Muscle of leg (tissue), 3 donors: ENCODE measurements at regions not wholly inside any gene's neighbourhood (a gene's known extent, or its start where the extent isn't known, plus 50 kb on each side); places are given as distances from the start of the nearest gene placed in this dataset.

ENCODE experiments used
- DNase-seq: peaks from one replicate; pipeline ENCODE4 v3.0.0; 2013
- H3K27ac ChIP-seq: one replicate; pipeline ENCODE4 v1.5.1; 2013; ENCODE audit warnings: mild to moderate bottlenecking, low read length, control low read depth
- H3K27me3 ChIP-seq: one replicate; pipeline ENCODE4 v1.6.1; 2013; ENCODE audit warnings: low read length; ENCODE audit not compliant: control insufficient read depth, insufficient read depth
- H3K36me3 ChIP-seq: one replicate; pipeline ENCODE4 v1.6.1; 2013; ENCODE audit warnings: low read length; ENCODE audit not compliant: control insufficient read depth, insufficient read depth
- H3K4me1 ChIP-seq: one replicate; pipeline ENCODE4 v1.6.1; 2013; ENCODE audit warnings: low read length; ENCODE audit not compliant: control insufficient read depth, insufficient read depth
- H3K4me3 ChIP-seq: one replicate; pipeline ENCODE4 v1.5.1; 2013; ENCODE audit warnings: low read length, control low read depth
- H3K9me3 ChIP-seq: replicated peaks from 2 replicates; pipeline ENCODE4 v1.6.1; 2013; ENCODE audit warnings: low read depth, low read length; ENCODE audit not compliant: control insufficient read depth
- WGBS: methylation state at CpG from one replicate; pipeline ENCODE4 v1.1.5; 2013; ENCODE audit warnings: missing lambda C conversion rate; ENCODE audit not compliant: insufficient coverage; 5-methylcytosine and 5-hydroxymethylcytosine counted together

DNA sequence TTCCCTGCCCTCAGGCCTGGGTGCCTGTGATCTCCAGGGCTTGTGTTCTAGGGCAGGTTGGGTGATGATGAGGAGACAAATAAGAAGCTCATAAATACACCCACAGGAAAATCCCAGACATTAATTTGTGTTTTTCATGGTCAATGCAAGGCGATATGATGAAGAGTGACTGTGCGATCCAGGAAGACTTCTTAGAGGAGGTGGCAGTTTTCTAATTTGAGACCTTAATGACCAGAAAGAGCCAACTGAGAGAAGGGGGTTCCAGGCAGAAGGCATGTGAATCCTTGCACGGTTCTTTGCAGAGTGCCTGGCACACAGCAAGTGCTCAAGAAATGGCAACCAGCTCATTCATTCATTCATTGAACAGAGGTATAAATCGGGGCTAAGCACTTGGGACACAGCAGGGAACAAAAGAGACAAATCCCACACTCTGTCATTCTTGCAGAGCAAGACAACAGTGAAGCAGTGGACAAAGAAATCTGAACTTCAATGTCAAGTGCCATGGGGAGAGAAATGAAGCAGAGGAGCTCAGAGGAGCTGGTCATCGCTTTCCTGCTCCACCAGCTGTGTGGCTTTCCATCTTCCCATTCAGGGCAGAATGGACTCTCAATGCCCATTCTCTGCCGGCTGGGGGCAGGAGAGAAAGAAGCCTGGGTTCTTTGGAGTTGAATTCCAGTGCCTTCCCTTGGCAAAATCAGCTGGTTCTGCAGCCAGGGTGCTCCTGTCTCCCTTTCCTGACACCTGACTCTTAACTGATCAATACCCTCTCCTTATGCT is 128.3 kb downstream of the AACS start:
- H3K4me3 ChIP-seq, result no peak overlapping the region
- H3K27me3 ChIP-seq, result peaks cover 48% of the 10 kb centered on the region
- WGBS, result 59% methylated on average over 4 of the region's 6 CpGs

DNA sequence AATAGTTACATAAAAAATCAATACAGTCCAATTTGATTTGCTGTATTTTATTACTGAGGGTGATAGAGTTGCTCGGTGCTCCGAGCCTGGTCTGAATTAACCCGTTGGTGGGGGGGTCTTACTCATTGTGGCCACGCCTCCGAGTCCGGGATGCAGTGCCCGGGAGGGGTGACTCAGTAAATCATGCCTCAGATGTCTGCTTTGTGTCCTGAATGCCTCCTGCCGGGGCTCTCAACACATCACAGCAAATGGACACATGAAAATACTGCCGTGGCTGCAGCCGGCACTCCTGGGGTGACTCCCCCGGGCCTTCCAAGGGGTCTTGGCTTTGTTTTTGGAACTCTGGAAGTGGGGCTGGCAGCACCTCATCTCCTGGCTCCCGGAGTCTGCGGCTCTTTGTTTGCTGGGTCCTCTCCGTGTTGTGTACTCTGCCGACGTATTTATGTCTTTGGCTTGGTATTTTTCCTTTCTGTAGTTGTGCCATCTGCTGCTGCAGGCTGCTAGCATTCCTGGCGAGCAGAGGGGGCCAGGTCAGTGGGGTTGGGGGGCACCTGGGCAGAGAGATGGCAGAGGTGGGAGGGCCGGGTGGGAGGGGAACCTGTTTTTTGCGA is 129.0 kb downstream of the AACS start:
- Histone ChIP-seq H3K27me3 (peaks cover 44% of the 10 kb centered on the region), H3K4me3 (no peak overlapping the region), H3K4me1 (no peaks in the 10 kb centered on the region), H3K9me3 (no peaks in the 10 kb centered on the region), H3K27ac (no peak overlapping the region), H3K36me3 (no peaks in the 10 kb centered on the region)
- no peak for DNase-seq
- WGBS, result 12% methylated on average over 13 of the region's 19 CpGs

More for the DNA sequence above, 128.3 kb downstream of the AACS start:
- Histone ChIP-seq H3K27ac (no peak overlapping the region), H3K36me3 (no peaks in the 10 kb centered on the region), H3K4me1 (no peaks in the 10 kb centered on the region), H3K9me3 (no peaks in the 10 kb centered on the region)
- DNase-seq, result no peak

DNA sequence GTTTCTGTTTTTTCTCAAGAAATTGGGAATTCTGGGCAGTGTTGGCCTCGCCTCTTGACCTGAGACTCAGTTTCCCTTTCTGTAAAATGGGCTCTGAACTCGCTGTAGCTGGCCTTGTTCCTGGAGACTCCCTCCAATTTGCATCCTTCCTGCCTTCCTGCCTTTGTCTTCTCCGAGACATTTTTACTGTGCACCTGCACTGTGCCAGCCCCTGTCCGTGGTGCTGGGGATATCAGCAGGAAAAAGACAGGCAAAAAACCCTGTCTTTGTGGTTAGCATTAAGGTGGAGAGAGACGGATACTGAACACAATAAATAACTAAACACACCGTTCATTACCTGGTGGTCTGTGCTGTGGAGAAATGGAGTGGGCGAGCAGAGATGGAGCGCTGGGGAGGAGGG is 129.8 kb downstream of the AACS start:
- no peak for DNase-seq
- Histone ChIP-seq H3K4me1 (no peaks in the 10 kb centered on the region), H3K27me3 (peaks cover 37% of the 10 kb centered on the region), H3K36me3 (no peaks in the 10 kb centered on the region), H3K4me3 (no peak overlapping the region), H3K27ac (no peak overlapping the region), H3K9me3 (no peaks in the 10 kb centered on the region)
- WGBS, result 48% methylated on average over 2 of the region's 8 CpGs

DNA sequence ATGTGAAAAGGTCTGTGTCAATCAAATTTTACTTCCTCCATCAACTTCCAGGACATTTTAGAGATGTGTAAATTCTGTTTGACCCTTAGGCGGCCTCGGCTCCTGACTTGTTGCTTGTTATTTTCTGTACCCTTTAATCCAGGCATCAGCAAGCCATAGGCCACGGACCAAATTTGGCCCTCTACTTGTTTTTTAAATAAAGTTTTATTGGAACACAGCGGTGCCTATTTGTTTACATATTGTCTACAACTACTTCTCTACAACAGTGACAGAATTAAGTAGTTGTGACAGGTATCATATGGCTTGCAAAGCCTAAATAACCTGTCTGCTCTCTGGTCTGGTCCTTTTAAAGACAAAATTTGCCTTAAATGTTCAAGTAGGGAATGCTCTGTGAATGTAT is 132.1 kb downstream of the AACS start:
- H3K4me3 ChIP-seq, result no peak overlapping the region
- no peak for DNase-seq
- H3K36me3 ChIP-seq, result no peaks in the 10 kb centered on the region
- no CpG with 5 or more reads among the region's 4 CpGs for WGBS
- peaks cover 27% of the 10 kb centered on the region for H3K27me3 ChIP-seq
- H3K27ac ChIP-seq, result no peak overlapping the region
- no peaks in the 10 kb centered on the region for H3K4me1 ChIP-seq
- peaks cover 5% of the 10 kb centered on the region for H3K9me3 ChIP-seq

DNA sequence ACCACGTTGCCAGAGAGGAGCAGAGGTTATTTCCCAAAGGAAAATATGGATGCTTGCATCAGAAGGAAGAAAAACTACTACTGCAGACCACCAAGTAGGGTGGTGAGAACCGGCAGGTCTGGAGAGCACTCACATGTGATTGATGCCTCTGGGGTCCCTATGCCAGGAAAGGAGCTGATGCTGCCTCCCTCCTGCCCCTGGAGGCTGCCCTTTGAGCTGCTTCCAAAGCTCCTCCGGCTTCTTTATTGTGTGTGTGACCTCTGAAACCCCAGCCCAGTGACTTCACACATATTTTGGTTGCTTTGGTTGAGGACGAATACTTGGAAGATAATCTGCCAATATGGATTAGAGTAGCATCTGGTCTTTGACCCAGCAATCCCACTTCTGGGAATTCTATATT is 133.4 kb downstream of the AACS start:
- Histone ChIP-seq H3K27me3 (peaks cover 16% of the 10 kb centered on the region), H3K4me1 (no peaks in the 10 kb centered on the region), H3K4me3 (no peak overlapping the region), H3K36me3 (no peaks in the 10 kb centered on the region), H3K27ac (no peak overlapping the region), H3K9me3 (peaks cover 5% of the 10 kb centered on the region)
- DNase-seq, result no peak
- 0% methylated on average over 1 of the region's 4 CpGs for WGBS

DNA sequence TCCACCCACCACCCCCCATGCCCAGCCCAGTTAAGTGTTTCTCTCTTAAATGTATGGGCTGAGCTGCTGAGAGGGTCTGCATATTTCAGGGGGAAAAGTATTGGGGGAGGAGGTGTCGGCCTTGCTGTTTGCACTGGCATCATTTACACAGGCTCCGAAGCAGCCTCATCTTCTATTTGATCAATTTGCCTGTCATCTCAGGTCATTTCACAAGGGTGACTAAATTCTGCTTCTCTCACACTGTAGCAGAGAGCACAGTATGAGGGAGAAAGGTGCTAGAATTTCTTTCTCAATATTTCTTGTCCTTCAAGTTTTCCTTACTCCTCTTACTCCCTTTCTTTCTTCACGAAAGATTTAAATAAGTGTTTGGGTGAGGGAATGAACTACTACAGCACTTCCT is 135.9 kb downstream of the AACS start:
- Histone ChIP-seq H3K27me3 (peaks cover 8% of the 10 kb centered on the region), H3K27ac (no peak overlapping the region), H3K4me3 (no peak overlapping the region), H3K36me3 (no peaks in the 10 kb centered on the region), H3K9me3 (peaks cover 5% of the 10 kb centered on the region), H3K4me1 (no peaks in the 10 kb centered on the region)
- DNase-seq, result no peak
- no CpG with 5 or more reads among the region's 3 CpGs for WGBS

DNA sequence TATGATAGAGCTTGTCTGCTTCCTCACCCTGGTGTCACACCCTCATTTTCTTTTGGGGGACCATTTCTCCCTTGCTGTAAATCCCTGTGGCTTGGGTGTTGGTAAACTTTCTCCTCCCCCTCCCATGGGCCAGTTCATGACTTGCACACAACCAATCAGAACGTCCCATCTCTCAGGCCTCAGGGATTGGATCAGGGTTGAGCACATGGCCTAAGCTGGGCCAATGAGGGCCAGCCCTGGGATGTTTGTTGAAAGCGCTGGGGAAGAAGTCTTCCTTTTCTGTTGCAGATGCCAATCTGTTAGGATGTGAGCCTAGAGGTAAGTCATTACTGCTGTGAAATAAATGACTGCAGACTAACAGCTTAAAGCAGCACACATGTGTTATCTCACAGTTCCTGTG is 136.7 kb downstream of the AACS start:
- Histone ChIP-seq H3K36me3 (no peaks in the 10 kb centered on the region), H3K4me3 (no peak overlapping the region), H3K4me1 (no peaks in the 10 kb centered on the region), H3K9me3 (peaks cover 5% of the 10 kb centered on the region), H3K27ac (no peak overlapping the region), H3K27me3 (peaks cover 13% of the 10 kb centered on the region)
- 100% methylated on average over 1 of the region's 2 CpGs for WGBS
- no peak for DNase-seq

DNA sequence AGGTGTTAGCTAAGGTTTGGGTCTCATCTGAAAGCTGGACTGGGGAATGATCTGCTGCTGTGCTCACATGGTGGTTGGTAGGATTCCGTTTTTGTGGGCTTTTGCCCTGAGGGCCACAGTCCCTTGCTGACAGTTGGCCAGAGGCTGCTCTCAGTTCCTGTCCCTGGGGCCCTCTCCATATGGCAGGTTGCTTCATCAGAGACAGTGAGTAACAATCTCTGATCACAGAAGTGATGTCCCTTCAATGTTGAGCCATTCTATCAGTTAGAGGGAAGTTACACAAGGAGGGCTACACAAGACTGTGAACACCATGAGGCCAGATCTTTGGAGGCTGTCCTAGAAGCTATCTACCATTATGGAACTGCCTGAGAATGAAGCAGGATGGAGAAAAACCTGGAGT is 137.2 kb downstream of the AACS start:
- no peaks in the 10 kb centered on the region for H3K4me1 ChIP-seq
- peaks cover 13% of the 10 kb centered on the region for H3K27me3 ChIP-seq
- peaks cover 5% of the 10 kb centered on the region for H3K9me3 ChIP-seq
- H3K36me3 ChIP-seq, result no peaks in the 10 kb centered on the region
- no peak overlapping the region for H3K4me3 ChIP-seq
- WGBS, result 67% methylated on average over 1 of the region's 1 CpG
- no peak overlapping the region for H3K27ac ChIP-seq
- DNase-seq, result no peak

DNA sequence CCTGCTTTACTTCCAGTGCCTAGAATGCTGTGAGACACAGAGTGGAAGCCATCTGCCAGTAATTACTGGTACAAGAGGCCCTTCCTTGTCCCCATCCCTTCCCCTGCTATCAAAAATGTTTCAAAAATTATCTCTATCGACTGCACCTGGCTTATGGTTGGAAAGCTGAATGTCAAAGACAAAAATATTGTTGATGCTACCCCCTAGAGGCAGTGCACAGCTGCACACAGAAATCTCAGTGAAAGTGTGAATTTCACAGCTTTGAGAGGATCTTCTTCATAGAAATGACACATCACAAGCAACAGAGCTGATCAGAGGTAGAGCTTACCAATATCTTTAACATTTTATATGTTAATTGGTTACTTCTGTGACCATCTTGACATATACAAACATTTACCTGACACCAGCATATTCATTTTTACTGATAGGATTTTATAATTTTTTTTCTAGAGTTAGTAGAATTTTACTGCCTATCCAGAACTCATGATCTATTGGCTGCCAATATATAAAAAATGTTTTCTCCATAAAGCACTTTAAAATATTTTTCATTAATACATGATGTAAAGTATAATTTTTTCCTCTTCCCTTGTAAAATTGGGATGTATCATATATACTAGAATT is 138.0 kb downstream of the AACS start:
- Histone ChIP-seq H3K9me3 (peaks cover 5% of the 10 kb centered on the region), H3K4me3 (no peak overlapping the region), H3K27ac (no peak overlapping the region), H3K36me3 (no peaks in the 10 kb centered on the region), H3K27me3 (peaks cover 13% of the 10 kb centered on the region), H3K4me1 (no peaks in the 10 kb centered on the region)
- no CpG with 5 or more reads among the region's 1 CpG for WGBS
- no peak for DNase-seq

DNA sequence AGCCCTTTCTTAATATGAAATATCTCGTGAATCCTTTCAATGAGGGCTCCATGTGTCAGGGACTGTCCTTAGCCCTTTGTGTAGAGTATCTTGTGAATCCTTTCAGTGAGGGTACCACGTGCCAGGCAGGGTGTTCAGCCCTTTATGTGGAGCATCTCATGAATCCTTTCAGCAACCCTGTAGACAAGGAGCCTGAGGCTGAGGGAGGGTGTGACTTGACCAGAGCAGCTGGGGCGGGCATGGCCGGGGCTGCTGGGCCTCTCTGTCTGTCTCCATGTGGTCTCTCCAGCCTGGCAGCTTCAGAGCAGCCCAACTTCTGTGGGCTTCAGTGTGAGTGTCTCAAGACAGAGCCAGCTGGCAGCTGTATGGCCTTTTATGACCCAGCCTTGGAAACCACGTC is 140.2 kb downstream of the AACS start:
- H3K4me1 ChIP-seq, result no peaks in the 10 kb centered on the region
- WGBS, result 64% methylated on average over 4 of the region's 5 CpGs
- H3K4me3 ChIP-seq, result no peak overlapping the region
- no peak for DNase-seq
- peaks cover 5% of the 10 kb centered on the region for H3K9me3 ChIP-seq
- H3K27ac ChIP-seq, result no peak overlapping the region
- no peaks in the 10 kb centered on the region for H3K36me3 ChIP-seq
- peaks cover 13% of the 10 kb centered on the region for H3K27me3 ChIP-seq
